NB4 (cell line): ENCODE measurements at regions not wholly inside any gene's neighbourhood (a gene's known extent, or its start where the extent isn't known, plus 50 kb on each side); places are given as distances from the start of the nearest gene placed in this dataset.

Experiments used
- CTCF ChIP-seq: IDR thresholded peaks from one replicate; pipeline ENCODE4 v1.5.1; 2012; ENCODE audit warnings: low read depth, low read length
- MYC ChIP-seq: IDR thresholded peaks from 2 replicates; pipeline ENCODE4 v1.6.1; 2011; ENCODE audit warnings: low read depth, low read length
- POLR2A ChIP-seq: IDR thresholded peaks from 2 replicates; pipeline ENCODE4 v1.6.1; 2011; ENCODE audit warnings: mild to moderate bottlenecking; ENCODE audit not compliant: insufficient read length; ENCODE audit errors: extremely low read depth

GRCh38 chr10:128268015-128268722, 141.9 kb upstream of the MKI67 start:
- TF ChIP-seq MYC (0 out of 2 replicates have a peak, but pooled peaks have one; percentile 18), POLR2A (no peak), CTCF (peak; percentile 69)
